ENCODE measurements at regions not wholly inside any gene's neighbourhood (a gene's known extent, or its start where the extent isn't known, plus 50 kb on each side); places are given as distances from the start of the nearest gene placed in this dataset.

DNA sequence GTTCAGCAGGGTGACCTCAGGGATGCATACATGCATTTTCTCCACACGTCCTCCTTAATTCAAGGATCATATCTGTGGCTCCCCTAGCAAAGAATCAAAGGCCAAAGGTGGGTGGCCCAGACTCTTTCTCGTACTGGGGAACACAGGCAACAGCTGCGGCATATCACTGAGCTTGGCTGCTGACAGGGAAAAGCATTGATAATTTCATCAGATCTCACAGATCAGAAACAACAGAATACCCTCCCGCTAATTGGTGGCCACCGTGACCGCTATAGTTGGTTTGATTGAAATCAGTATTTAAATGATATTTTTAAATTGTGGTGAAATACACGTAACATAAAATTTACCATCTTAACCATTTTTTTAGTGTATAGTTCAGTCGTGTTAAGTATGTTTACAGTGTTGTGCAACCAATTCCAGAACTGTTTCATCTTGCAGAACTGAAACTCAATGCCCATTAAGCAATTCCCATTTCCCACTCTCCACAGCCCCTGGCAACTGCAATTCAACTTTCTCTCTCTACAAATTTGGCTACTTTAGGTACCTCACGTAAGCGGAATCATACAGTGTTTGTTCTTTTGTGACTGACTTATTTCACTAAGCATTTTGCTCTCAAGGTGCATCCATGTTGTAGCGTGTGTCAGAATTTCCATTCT, 74.7 kb upstream of the TMEM170B start (continued):
- TF ChIP-seq CSRNP2 (CRISPR knock-in tag; conservative IDR thresholded peaks at IDR 0.05; ENCODE audit: low read depth) (no peak), ZNF503 (CRISPR knock-in tag; IDR thresholded peaks at IDR 0.05) (no peak), FIP1L1 (IDR thresholded peaks at IDR 0.05; ENCODE audit: borderline replicate concordance, insufficient read depth, low read depth, low read length) (no peak), GRHL1 (CRISPR knock-in tag; conservative IDR thresholded peaks at IDR 0.05) (no peak), NR3C1 (CRISPR knock-in tag; IDR thresholded peaks at IDR 0.05) (no peak), CEBPZ (IDR thresholded peaks at IDR 0.05; ENCODE audit: low read length) (no peak), POLR2G (IDR thresholded peaks at IDR 0.05; ENCODE audit: low read depth, low read length) (no peak), RARA (CRISPR knock-in tag; IDR thresholded peaks at IDR 0.05) (peak; percentile 37; the same call in 1 of the 2 replicates), ZNF607 (CRISPR knock-in tag; IDR thresholded peaks at IDR 0.05; ENCODE audit: borderline replicate concordance) (no peak), FOXK1 (CRISPR knock-in tag; IDR thresholded peaks at IDR 0.05; ENCODE audit: borderline replicate concordance, low read depth) (peak; percentile 56; the same call in 1 of the 2 replicates)
- TF ChIP-seq, protein P1, sequence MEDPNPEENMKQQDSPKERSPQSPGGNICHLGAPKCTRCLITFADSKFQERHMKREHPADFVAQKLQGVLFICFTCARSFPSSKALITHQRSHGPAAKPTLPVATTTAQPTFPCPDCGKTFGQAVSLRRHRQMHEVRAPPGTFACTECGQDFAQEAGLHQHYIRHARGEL (CRISPR knock-in tag; IDR thresholded peaks at IDR 0.05) = no peak
- TF ChIP-seq, protein P2, sequence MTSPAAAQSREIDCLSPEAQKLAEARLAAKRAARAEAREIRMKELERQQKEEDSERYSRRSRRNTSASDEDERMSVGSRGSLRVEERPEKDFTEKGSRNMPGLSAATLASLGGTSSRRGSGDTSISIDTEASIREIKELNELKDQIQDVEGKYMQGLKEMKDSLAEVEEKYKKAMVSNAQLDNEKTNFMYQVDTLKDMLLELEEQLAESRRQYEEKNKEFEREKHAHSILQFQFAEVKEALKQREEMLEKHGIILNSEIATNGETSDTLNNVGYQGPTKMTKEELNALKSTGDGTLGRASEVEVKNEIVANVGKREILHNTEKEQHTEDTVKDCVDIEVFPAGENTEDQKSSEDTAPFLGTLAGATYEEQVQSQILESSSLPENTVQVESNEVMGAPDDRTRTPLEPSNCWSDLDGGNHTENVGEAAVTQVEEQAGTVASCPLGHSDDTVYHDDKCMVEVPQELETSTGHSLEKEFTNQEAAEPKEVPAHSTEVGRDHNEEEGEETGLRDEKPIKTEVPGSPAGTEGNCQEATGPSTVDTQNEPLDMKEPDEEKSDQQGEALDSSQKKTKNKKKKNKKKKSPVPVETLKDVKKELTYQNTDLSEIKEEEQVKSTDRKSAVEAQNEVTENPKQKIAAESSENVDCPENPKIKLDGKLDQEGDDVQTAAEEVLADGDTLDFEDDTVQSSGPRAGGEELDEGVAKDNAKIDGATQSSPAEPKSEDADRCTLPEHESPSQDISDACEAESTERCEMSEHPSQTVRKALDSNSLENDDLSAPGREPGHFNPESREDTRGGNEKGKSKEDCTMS (CRISPR knock-in tag; conservative IDR thresholded peaks at IDR 0.05) = no peak
- TF ChIP-seq, protein P3, sequence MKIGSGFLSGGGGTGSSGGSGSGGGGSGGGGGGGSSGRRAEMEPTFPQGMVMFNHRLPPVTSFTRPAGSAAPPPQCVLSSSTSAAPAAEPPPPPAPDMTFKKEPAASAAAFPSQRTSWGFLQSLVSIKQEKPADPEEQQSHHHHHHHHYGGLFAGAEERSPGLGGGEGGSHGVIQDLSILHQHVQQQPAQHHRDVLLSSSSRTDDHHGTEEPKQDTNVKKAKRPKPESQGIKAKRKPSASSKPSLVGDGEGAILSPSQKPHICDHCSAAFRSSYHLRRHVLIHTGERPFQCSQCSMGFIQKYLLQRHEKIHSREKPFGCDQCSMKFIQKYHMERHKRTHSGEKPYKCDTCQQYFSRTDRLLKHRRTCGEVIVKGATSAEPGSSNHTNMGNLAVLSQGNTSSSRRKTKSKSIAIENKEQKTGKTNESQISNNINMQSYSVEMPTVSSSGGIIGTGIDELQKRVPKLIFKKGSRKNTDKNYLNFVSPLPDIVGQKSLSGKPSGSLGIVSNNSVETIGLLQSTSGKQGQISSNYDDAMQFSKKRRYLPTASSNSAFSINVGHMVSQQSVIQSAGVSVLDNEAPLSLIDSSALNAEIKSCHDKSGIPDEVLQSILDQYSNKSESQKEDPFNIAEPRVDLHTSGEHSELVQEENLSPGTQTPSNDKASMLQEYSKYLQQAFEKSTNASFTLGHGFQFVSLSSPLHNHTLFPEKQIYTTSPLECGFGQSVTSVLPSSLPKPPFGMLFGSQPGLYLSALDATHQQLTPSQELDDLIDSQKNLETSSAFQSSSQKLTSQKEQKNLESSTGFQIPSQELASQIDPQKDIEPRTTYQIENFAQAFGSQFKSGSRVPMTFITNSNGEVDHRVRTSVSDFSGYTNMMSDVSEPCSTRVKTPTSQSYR (CRISPR knock-in tag; IDR thresholded peaks at IDR 0.05; ENCODE audit: borderline replicate concordance) = no peak; the same call in 1 of the 2 replicates

Measured in HepG2 (cell line).